ENCODE measurements at regions not wholly inside any gene's neighbourhood (a gene's known extent, or its start where the extent isn't known, plus 50 kb on each side); places are given as distances from the start of the nearest gene placed in this dataset.
"Not testable (repeated sequence)": the region's sequence is repeated elsewhere in the genome, so short reads cannot be mapped to it uniquely, and the experiment has no call there.

DNA sequence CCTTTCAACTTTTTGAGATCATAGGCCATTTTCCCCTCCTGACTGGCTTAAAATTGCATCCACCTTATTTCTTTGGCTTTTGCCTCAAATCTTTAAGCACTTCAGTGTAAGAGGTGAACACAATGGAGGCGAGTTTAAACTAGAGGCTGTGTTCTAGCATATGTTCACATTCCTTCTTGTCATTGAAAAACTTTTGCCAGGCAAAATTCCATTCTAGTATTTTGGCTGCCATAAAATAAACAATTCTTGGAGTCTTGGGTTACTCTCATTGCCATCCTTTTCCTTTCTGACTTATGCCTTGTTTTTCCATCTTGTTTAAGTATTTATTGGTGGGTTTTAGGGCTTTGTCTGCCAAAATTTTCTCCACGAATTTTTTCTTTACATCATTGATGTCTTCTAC, 137.3 kb upstream of the ANXA10 start:
- DNase-seq = no peak

DNA sequence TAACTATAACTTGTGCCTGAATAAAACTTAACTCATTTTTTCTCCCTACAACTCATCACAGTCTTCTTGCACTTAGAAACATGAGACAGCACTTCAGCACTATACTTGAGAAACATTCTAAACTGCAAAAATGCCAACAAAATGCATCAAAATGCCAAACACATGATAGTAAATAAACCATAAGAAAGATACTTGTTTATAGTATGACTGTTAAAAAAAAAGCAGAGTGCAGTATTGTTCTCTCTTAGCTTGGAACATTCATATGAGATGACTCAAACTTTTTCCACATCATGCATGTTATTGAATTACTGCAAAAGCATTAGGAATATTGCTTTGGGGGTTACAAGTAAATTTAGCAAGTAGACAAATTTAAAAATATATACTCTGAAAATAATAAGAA, 135.7 kb upstream of the ANXA10 start:
- no peak for DNase-seq

DNA sequence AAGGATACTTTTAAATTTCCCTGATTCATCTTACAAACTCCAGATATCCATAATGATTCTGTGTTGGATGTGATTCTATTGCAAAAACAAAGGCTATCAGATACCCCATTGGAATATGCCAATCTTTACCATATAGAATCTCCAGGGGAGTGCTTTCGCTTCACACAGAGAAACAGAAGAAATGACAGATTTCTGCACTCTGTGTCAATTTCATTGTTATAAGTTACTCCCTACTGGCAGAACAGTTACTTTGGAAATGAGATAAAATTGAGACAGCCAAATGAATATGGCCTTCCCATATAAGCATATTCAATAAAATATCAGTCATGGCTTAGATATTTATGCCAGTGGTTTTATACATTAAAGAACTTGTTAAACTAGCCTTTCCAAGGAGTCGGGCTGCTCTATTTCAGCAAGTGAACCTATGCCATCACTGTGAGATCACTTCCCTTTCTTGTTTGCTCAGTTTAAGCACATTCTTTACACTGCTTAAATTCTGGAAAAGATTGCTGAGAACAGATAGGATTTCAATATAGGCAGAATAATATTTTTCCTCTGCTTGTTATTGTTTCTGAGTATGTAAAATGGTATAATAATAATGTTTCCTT, 127.5 kb upstream of the ANXA10 start:
- DNase-seq = no peak

DNA sequence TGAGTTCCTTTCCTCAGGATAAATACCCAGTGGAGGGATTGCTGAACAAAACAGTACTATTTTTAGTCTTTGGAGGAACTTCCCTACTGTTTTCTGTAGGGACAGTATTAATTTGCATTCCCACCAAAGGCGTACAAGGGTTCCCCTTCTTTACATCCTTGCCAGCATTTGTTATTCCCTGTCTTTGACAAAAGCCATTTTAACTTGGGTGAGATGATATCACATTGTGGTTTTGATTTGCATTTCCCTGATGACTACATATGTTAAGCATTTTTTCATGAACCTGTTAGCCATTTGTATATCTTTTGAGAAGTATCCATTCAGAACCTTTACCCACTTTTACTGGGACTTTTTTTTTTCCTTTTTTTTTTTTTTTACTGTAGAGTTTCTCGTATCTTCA, 126.2 kb upstream of the ANXA10 start:
- DNase-seq = no peak

DNA sequence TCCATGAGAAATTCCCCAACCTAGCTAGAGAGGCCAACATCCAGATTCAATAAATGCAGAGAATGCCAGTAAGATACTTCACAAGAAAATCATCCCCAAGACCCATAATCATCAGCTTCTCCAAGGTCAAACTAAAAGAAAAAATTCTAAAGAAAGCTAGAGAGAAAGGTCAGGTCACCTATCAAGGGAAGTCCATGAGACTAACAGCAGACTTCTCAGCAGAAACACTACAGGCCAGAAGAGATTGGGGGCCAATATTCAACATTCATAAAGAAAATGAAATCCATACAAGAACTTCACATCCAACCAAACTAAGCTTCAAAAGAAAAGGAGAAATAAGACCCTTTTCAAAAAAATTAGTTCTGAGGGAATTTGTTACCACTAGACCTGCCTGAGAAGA, 118.8 kb upstream of the ANXA10 start:
- DNase-seq = no peak

DNA sequence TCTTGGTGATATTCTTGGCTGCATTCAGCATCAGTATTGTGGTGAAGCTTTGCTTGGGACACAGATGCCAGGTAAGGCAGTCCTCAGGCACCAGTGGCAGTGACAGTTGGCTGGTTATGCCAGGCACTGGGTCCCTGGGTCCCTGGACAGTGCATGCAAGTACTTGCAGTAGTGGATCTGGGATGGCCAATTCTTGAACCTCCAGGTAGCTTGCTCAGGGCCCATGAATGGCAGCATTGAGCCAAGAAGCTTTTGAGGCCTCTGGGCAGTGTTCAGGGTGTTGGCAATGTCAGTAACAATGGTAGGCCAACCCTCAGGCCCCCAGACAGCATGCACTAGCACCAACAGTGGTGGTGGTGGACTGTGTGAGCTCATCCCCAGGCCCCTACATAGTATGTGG, 106.8 kb upstream of the ANXA10 start:
- DNase-seq = no peak

DNA sequence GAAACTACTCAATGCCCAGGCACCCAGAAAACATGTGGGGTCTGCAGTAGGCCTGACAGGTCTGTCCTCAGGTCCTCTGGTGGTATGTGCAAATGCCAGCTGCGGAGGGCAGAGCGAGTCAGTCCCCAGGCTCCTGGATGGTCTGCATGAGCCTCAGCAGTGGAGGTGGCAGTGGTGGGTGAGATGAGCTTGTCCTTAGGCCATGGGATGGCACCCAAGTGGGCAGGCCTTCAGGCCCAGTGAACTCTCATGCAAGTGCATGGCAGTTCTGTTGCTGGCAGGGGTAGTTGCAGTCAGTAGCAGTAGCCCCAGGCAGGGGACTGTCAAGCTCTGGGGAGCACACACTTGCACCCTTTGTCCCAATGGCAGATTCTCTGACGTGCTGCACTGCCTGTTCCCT, 106.3 kb upstream of the ANXA10 start:
- DNase-seq = no peak

DNA sequence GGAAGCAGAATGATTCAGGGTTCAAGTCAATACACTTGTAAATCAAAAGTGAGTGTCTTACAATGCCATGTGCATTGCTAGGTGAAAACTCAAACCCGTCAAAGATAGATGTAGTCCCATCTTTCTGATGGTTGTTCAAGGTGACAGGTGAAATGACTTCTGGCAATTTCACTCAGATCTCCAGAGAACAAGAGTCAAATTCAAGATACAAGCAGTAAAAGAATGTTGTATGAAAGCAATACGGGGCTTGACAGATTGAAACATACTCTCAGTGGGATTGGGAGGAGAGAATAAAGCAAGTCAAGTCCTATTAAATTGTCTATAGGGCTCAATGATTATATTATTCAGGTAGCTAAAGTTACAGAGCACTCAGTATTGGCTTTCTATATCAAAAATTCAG, 105.1 kb upstream of the ANXA10 start:
- DNase-seq = no peak

DNA sequence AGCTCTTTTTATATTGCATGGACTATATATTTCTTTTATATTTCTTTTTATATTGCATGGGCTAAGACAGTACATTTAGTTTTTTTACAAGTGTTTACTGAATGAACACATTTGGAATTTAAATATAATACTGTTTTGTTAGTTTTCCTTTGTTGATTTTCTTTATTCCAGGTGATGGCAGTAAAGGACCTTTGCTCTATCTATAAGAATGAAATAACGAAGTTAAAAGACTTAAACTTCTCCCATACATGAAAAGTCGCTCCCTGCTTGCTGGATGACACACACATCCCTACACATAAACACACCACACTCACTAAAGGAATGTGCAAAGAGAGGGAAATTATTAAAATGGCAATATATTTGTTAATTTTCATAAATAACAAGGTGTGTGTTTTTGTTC, 102.5 kb upstream of the ANXA10 start:
- no peak for DNase-seq

DNA sequence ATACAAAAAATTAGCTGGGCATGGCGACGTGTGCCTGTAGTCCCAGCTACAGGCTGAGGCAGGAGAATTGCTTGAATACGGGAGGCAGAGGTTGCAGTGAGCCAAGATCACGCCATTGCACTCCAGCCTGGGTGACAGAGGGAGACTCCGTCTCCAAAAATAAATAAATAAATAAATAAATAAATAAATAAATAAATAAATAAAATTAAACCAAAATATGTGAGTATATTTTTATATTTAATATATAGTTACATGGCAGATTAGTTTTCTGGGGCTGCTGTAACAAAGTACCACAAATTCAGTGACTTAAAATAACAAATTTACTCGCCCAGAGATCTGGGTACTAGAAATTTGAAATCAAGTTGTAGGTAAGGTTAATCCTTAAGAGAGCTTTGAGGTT, 84.2 kb upstream of the ANXA10 start:
- not testable (repeated sequence) for DNase-seq

DNA sequence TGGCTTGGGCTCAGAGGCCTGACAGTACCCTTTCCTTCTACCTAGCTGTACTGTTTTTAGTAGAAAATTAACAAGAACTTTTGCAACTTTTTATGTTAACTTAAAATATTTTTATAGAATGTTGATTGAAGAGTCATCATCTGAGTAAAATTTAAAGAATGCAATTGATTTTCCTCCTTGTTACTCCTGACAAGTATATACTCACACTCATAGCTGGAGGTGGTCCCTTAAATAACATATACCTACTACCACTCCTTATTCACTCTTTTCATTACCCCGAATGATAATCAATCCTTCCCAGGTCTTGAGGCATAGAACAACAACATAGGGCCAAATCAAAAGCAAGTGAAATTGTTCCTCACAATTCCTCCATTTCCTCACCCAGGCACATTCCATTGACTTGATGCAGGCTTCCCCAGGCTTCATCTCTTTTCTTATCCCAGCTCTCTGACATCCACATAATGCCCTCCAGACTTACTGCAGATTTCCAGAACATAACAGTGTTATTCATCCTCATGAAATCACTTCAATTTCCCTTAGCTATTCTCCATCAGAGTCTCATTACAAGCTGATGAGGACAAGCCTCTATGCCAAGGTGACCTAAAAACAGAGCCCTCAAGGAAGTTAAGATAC, 73.2 kb upstream of the ANXA10 start:
- no peak for DNase-seq

DNA sequence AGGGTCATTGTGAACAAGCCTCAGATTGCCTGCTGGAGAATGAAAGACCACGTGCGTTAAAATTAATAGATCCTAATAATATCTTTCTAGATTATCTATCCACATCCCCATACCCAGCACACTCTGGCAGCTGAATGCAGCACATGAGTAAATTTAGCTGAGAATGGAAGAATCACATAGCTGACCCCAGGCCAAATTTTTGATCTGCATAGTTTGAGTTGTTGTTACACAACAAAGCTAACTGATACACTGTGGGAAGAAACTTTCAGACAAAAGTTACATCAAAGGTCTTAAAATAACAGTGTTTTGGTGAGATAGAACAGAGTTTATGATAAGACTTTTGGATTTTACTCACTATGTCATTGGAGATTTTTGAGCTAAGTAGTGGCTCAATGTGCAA, 72.4 kb upstream of the ANXA10 start:
- no peak for DNase-seq

DNA sequence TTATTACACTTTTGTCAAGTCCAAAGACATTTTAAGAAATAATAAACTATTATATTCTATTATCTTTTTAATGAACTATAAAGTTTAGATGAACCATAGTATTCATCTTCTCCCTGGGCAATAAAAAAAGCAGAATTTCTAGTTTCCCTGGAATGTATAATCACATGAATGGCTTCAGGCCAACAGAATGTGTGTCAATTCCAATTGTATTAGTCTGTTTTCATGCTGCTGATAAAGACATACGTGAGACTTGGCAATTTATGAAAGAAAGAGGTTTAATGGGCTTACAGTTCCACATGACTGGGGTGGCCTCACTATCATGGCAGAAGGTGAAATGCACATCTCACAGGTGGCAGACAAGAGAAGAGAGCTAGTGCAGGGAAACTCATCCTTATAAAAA, 70.7 kb upstream of the ANXA10 start:
- DNase-seq = no peak

DNA sequence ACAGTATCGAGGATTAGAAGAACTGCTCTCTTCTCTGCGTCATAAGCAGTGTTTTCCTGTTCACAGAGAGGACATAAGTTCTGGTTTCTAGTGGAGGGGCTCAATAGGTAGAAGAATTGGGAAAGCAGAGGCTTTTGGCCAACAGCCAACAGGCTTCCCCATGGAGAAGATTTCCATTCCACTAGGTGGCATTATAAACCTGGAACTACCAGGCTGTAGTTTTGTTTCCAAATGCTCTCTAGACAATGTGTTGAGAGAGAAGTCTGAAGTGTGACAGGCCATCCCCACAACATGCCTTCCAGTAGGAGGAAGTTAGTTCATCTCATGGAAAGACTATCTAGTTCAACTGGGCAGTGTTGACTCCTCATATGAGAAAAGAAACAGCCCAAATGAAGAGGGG, 63.8 kb upstream of the ANXA10 start:
- no peak for DNase-seq

DNA sequence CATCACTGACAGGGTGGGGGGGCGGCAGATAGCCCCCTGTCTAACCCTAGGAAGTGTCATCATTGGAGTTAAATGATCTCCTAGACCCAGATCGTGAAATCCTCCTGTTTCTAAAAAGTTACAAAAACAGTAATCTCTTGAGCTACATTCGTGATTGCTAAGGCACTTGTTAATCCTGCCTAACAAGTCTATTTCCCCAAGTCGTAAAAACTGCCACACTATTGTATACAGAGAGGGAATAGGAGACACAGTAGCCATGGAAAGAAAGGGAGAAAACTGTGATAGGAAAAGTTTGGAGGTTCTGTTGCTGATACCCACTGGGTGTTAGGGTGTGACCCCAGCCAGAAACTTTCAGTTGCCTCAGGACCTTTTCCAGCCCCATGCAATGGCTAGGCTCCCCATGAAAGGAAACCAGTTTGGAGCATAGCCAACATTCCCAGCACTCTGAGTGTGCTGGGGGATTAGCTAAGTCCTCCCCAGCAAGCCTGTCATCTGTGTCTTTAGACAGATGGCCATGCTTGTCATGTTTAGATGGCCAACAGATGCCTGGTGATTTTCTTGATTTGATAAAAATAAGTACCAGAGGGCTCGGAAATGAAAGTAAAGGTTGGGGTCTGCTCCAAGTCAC, 63.3 kb upstream of the ANXA10 start:
- no peak for DNase-seq

DNA sequence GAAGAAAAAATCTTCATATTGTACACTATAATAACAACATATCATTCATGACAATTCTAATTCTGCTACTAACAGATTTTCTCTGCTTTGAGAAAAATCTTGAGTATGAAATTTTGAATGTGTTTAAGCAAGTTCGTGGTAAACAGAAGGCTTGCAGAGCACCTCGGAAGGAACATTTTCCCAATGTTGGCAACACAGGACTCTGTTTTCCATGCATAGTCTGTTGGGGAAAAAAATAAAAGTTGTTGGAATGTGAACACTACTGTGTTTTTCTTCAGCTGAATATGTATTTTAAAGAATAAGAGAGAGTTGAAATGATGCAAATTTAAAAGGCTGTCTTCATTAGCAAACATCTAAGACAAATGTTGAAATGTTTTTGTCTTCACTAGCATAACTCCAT, 54.7 kb upstream of the ANXA10 start:
- DNase-seq = no peak

DNA sequence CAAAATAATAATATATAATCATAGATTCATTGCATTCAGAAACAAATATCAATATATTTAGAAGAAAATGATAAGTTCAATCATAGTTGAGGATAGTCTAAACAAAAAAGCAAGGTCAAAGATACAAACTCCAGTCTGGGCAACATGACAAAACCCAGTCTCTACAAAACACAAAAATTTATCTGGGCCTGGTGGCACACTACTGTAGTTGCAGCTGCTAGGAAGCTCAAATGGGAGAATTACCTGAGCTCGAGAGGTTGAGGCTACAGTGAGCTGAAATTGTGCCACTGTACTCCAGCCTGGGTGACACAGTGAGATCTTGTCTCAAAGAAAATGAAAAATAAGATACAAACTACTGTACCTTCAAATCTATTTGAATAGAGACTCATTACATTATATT, 52.7 kb upstream of the ANXA10 start:
- DNase-seq = no peak
